ENCODE measurements at regions not wholly inside any gene's neighbourhood (a gene's known extent, or its start where the extent isn't known, plus 50 kb on each side); places are given as distances from the start of the nearest gene placed in this dataset.

- Mint-ChIP-seq H3K4me3 (no peak overlapping the region), H3K27me3 (ENCODE audit: low read depth) (peaks cover 17% of the 10 kb centered on the region)
Measured at GRCh38 chr13:44318161-44318560, 55.5 kb upstream of the SERP2 start.

DNA sequence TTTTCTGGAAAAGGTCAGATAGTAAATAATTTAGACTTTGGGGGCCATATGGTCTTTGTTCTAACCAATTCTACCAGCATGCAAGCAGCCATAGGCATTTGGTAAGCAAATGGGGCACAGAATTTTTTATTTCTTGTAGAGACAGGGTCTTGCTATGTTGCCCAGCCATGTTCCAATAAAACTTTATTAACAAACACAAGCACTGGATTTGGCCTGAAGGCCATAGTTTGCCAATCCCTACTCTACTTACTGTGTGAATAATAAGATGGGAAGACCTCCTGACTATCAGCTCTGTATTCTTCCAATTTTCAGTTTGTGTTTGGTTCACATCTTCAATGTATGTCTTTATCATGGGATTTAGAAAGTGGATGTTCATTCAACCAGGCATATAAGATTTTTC, 53.0 kb upstream of the SERP2 start:
- ATAC-seq (replicated peaks in 1 of 2) = no peak
- Mint-ChIP-seq H3K4me1 (ENCODE audit: low read depth) (no peaks in the 10 kb centered on the region), H3K27ac (no peak overlapping the region)

More at GRCh38 chr13:44318161-44318560, 55.5 kb upstream of the SERP2 start:
- peaks cover 2 to 6% of the 10 kb centered on the region in 2 donors for H3K9me3 Mint-ChIP-seq
- H3K36me3 Mint-ChIP-seq (ENCODE audit: insufficient read depth in 2 of 2) = no peaks in the 10 kb centered on the region
- H3K4me1 Mint-ChIP-seq (ENCODE audit: low read depth) = peaks cover 10% of the 10 kb centered on the region
- no peak overlapping the region for H3K27ac Mint-ChIP-seq
- DNase-seq (no peak), ATAC-seq (replicated peaks in 1 of 2) (no peak)

GRCh38 chr13:44321961-44322360, 51.7 kb upstream of the SERP2 start:
- Mint-ChIP-seq H3K27ac (no peak overlapping the region), H3K27me3 (ENCODE audit: low read depth) (peaks cover 6% of the 10 kb centered on the region), H3K4me3 (no peak overlapping the region), H3K9me3 (peaks cover 0 to 3% of the 10 kb centered on the region in 2 donors), H3K36me3 (ENCODE audit: insufficient read depth in 2 of 2) (no peaks in the 10 kb centered on the region), H3K4me1 (ENCODE audit: low read depth) (no peaks in the 10 kb centered on the region)
- ATAC-seq (replicated peaks in 1 of 2) (no peak), DNase-seq (no peak)

More for the DNA sequence above, 53.0 kb upstream of the SERP2 start:
- H3K36me3 Mint-ChIP-seq (ENCODE audit: insufficient read depth in 2 of 2) = no peaks in the 10 kb centered on the region
- no peak overlapping the region for H3K4me3 Mint-ChIP-seq
- DNase-seq = no peak
- H3K9me3 Mint-ChIP-seq = peaks cover 0 to 3% of the 10 kb centered on the region in 2 donors
- peaks cover 6% of the 10 kb centered on the region for H3K27me3 Mint-ChIP-seq (ENCODE audit: low read depth)

DNA sequence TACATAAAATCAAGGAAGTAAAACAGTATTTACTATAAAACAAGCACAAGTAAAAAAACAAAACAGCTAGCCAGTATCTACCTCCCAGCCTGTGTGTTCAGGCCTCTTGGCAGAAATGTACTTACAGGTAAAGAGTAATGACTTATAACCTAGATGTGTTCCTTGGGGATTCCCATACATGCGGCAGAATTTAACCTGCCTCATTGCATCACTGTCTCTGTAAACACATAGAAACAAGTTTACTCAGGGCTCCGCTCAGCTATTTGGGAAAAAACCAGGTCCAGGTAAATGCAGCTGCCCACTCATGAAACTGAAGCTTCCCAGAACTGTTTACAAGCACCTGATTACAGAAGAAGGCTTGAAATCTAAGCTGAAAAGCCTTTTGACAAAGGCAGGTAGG, 50.7 kb upstream of the SERP2 start:
- peaks cover 2% of the 10 kb centered on the region for H3K27me3 Mint-ChIP-seq (ENCODE audit: low read depth)

GRCh38 chr13:44323754-44324153, 49.9 kb upstream of the SERP2 start:
- no peak for ATAC-seq (replicated peaks in 1 of 2)
- H3K4me3 Mint-ChIP-seq = no peak overlapping the region
- H3K9me3 Mint-ChIP-seq = peaks cover 3 to 5% of the 10 kb centered on the region in 2 donors
- no peak for DNase-seq
- H3K27ac Mint-ChIP-seq = no peak overlapping the region
- no peaks in the 10 kb centered on the region for H3K4me1 Mint-ChIP-seq (ENCODE audit: low read depth)
- H3K36me3 Mint-ChIP-seq (ENCODE audit: insufficient read depth in 2 of 2) = no peaks in the 10 kb centered on the region
- H3K27me3 Mint-ChIP-seq (ENCODE audit: low read depth) = peaks cover 11% of the 10 kb centered on the region

More for the DNA sequence above, 50.7 kb upstream of the SERP2 start:
- DNase-seq (no peak), ATAC-seq (replicated peaks in 1 of 2) (no peak)
- Mint-ChIP-seq H3K36me3 (ENCODE audit: insufficient read depth in 2 of 2) (no peaks in the 10 kb centered on the region), H3K4me3 (no peak overlapping the region), H3K9me3 (peaks cover 3 to 4% of the 10 kb centered on the region in 2 donors), H3K27ac (no peak overlapping the region), H3K4me1 (ENCODE audit: low read depth) (no peaks in the 10 kb centered on the region)
